Lung microvascular endothelial cell (primary cell): ENCODE measurements at regions not wholly inside any gene's neighbourhood (a gene's known extent, or its start where the extent isn't known, plus 50 kb on each side); places are given as distances from the start of the nearest gene placed in this dataset.
"Not testable (repeated sequence)": the region's sequence is repeated elsewhere in the genome, so short reads cannot be mapped to it uniquely, and the experiment has no call there.

Source experiments
- DNase-seq, 2 donors: peaks; one replicate each; pipeline versions ENCODE4 v3.0.0 to v3.0.0-alpha.2; 2010; ENCODE audit warnings: low read depth in 2 of 2

GRCh38 chr3:20837676-20838302 lies 651.8 kb upstream of the SGO1 start:
- no peak for DNase-seq

DNA sequence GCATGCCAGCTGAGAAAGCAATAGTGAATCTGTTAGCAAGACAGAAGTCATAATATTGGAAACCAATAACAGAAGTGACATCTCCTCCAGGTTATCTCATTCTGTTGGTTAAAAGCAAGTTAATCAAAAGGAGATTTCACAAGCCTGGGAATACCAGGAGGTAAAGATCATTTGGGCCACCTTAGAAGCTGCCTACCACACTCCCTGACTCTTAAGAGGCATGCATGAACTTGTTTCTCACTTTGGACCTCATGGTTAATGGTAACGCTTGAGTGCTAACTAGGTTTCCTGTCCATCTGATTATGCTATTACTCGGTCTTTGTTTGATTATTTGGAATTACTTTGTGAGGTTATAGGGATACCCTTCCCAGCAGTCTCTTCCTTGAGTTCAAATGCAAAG lies 650.8 kb upstream of the SGO1 start:
- DNase-seq: no peak

- no peak for DNase-seq
Measured at GRCh38 chr3:20832963-20833362, 647.0 kb upstream of the SGO1 start.

GRCh38 chr3:20822251-20822650 lies 636.2 kb upstream of the SGO1 start:
- DNase-seq: no peak

DNA sequence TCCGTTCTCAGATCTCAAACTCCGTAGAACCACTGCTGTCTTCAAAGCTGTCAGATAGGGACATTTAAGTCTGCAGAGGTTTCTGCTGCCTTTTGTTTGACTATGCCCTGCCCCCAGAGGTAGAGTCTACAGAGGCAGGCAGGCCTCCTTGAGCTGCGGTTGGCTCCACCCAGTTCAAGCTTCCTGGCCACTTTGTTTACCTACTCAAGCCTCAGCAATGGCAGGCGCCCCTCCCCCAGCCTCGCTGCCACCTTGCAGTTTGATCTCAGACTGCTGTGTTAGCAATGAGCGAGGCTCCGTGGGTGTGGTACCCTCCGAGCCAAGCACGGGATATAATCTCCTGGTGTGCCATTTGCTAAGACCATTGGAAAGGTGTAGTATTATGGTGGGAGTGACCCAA lies 634.9 kb upstream of the SGO1 start:
- not testable (repeated sequence) for DNase-seq

GRCh38 chr3:20811631-20812030 lies 625.6 kb upstream of the SGO1 start:
- DNase-seq: no peak

GRCh38 chr3:20811006-20811405 lies 625.0 kb upstream of the SGO1 start:
- DNase-seq: no peak

- no peak for DNase-seq
Measured at GRCh38 chr3:20810555-20810954, 624.5 kb upstream of the SGO1 start.

DNA sequence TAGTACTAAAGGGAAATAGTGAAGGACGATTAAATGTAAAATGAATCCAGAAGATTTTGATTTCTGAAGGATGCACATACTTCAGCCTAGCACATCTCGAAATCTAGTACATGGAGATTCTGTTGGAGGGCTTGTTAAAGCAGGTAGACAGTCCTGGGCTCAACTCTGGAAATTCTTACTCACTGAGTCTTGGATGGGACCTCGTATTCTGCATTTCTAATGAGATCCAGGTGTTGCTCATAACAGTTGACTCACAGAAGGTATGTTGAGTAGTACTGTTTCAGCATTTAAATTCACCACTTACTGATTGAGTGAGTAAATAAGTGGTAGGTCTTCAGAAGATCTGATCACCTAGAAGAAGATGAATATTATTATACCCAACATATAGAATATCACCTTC lies 623.4 kb upstream of the SGO1 start:
- DNase-seq: no peak

GRCh38 chr3:20808864-20809263 lies 622.9 kb upstream of the SGO1 start:
- no peak for DNase-seq

DNA sequence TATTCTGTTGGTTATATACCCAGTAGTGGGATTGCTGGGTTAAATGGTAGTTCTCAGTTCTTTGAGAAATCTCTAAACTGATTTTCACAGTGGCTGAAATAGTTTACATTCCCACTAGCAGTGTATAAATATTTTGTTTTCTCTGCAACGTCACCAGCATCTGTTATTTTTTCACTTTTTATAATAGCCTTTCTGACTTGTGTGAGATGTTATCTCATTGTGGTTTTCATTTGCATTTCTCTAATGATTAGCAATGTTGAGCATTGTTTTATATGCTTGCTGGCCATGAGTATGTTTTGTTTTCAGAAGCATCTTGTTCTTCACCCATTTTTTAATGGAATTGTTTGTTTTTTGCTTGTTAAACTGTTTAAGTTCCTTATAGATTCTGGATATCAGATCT lies 612.7 kb upstream of the SGO1 start:
- no peak for DNase-seq

DNA sequence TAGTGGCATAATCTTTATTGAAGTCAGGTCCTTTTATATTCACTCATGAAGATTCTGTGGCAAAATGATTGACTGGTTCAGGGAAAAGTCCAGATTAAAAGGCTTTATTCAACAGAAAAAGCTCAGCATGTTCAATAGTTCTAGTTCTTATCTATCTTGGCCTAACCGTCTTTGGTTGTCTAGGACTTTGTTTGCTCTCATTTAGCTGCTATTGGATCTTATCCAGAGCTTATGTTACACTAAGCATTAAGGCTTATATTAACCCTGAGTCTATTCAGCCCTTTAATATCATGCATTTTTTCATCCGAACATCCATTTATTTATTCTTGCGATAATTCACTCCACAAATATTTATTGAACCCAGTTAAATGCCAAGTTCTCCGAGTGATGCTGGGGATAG lies 601.0 kb upstream of the SGO1 start:
- no peak for DNase-seq

DNA sequence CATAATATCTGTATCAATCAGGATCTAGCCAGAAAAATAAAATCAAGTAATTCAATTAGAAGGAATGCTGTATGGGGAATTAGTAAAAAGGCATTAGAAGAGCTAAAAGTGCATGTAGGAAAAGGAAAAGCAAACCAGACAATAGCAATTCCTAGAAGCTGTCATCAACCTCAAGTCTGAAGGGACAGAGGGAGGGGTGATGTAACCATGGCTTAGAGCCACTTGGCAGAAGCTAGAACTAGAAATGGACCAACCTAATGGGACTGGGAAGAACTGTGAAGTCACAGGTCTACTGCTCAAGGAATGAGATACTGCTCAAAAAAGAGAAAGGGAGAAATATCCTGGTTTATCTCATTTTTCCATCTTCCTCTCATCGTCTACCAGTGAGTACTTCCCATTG lies 590.7 kb upstream of the SGO1 start:
- no peak for DNase-seq

- DNase-seq: no peak
Measured at GRCh38 chr3:20776286-20776685, 590.3 kb upstream of the SGO1 start.

DNA sequence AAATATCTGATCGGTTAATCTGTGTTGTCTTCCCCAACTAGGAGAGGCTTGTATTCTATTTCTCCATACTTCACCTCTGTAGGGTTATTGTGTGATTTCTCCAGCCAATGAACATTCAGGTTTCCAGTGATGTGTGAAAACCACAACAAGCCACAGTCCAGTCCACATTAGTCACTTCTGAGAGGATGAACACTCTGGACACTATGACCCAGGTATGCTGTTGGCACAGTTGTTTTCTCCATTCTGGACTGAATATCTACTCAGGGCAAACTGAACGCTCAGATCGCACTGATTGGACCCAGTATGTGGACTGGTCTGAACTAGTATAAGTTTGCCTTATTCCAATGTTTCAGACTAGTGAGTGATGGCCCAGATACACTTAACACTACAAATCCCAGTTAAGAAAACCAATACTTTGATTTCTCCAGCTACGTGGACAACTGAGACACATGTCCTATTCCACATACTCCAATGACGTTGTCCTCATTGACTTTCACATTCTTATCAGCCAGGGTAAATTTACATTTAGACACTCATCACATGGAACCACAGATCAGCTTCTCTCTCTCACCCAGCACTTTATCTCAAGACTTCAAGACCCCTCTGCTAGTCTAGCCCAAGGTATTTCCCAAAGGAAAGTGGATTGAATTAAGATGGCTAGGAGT lies 587.4 kb upstream of the SGO1 start:
- DNase-seq: no peak

- DNase-seq: no peak
Measured at GRCh38 chr3:20772869-20773268, 586.9 kb upstream of the SGO1 start.

- DNase-seq: no peak
Measured at GRCh38 chr3:20769430-20769829, 583.4 kb upstream of the SGO1 start.

DNA sequence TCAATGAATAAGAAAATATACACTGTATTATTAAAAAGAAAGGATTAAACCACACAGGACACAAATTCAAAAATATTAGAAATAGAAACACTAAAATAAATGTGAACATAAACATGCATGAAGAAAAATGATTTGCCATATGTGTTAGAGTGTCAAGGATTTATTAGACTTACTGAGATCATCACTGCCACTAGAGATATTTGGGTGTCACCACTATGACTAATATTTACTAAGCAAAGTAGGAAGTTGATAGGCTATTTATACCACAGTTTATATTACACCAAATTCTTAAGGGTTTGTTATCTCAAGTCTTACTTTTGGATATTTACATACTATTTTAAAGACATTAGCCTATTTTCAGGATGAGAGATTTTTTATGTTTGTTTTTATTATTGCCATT lies 575.0 kb upstream of the SGO1 start:
- no peak for DNase-seq

- DNase-seq: no peak
Measured at GRCh38 chr3:20752416-20752815, 566.4 kb upstream of the SGO1 start.

GRCh38 chr3:20751296-20751695 lies 565.3 kb upstream of the SGO1 start:
- DNase-seq: no peak

DNA sequence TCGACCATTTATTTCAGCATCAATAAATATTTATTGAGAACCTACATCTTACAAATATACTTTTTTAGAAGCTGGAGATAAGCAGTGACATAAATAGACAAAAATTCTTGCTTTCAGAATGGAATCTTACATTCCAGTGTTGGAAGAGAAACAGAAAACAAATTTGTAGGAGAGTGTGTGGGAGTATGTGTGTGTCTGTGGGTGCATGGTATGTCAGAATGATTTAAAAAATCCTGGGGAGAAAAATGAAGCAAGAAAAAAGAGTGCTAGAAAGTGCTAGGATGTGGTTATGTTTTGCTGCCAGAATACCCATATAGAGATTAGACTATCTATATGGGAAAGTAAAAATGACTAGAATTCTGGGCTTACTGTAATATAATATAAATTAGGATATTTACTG lies 561.7 kb upstream of the SGO1 start:
- no peak for DNase-seq

DNA sequence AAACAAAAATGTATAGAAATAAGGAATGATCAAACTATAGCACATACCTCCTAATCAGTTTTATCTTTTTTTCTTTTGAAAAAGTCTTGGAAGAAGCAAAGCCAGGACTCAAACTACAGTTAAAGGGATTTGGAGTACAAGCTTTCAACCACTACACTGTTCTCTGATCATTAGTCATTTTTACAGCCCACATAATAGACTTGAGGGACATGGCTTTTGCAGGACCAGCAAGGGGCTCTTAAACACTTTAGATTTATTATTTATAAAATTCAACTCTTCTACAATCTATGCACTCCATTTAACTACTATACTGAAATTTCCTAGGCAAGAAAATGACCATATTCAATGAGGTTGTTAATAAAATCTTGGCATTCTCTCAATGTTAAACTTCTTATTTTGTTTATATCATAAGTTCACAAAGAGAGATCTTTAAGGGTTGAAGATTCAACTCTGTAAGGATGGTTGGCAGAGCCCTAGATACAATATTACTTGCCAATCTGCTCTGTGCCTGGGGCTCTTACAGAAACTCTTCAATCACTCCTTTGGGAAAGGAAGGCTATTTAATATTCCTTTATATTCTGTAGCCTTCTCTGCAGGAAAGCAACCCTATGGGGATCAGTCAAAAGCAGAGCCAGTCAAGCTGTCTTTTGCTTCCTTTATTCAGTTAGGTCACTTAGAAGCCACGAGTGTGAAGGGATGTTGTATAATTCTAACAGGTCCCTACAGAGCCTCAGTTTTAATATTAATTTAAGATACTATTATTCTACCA lies 557.7 kb upstream of the SGO1 start:
- DNase-seq: no peak
